ENCODE measurements at regions not wholly inside any gene's neighbourhood (a gene's known extent, or its start where the extent isn't known, plus 50 kb on each side); places are given as distances from the start of the nearest gene placed in this dataset.

DNA sequence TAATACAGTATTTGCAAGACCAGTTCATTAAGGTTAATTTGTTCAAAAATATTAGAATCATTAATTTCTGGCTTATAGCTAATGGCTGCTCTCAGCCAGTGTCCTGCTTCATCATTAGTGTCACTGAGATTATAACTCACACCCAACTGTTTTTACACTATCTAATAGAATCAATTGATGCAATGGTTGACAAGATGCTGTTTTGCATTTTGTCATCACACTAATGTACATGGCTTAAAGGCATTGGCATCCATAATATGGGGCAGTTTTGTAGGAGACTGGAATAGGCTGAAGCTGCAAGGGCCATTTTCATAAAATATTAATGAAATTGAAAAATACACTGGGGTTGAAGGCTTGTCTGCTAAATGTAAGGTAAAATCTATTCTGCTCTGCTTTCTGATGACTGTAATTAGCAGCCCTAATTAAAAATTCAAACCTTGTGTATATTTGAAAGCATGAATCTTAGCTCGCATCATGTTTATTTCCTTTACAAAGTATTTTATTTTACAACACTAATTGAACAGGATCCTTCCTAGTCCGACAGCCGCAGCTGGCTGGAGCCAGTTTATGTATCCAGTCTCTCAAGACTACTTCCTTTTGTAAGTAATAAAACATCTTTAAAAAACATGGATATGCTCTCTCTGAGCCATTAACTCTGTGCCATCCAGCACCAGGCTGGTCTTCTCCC, 296.7 kb downstream of the POU4F1 start:
- TF ChIP-seq CTCF (IDR thresholded peaks at IDR 0.05) (no peak), POLR2A (IDR thresholded peaks at IDR 0.05) (no peak), EP300 (IDR thresholded peaks at IDR 0.05) (no peak), POLR2AphosphoS5 (IDR thresholded peaks at IDR 0.05) (no peak)
- WGBS: 57% methylated on average over 3 of the region's 3 CpGs
- no peak overlapping the region for H3K27ac ChIP-seq
- H3K4me1 ChIP-seq: no peaks in the 10 kb centered on the region
- H3K27me3 ChIP-seq: no peaks in the 10 kb centered on the region
- H3K9me3 ChIP-seq: no peaks in the 10 kb centered on the region
- no peak overlapping the region for H3K4me3 ChIP-seq
- no peak for DNase-seq (ENCODE audit: low spot score in 2 of 2)
- H3K36me3 ChIP-seq: no peaks in the 10 kb centered on the region

DNA sequence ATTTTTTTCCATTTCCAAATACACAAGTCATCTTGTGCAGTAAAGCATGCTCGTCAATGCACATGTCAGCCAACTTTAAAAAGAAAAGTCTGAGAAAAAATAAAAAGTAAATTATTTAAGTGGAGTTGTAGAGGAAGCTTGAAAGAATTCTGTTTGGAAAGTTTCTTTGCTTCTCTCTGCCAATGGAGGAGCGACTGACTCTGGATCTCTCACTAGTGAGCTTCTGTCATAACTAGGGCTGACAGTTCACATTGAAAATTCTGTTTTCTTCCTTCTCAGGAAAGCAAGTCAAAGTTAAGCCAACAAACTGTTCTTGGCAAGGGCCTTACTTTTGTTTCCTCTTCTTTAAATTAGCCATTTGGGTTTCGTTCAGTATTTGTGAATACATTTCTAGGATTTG, 298.2 kb downstream of the POU4F1 start:
- 69% methylated on average over 3 of the region's 3 CpGs for WGBS
- no peaks in the 10 kb centered on the region for H3K9me3 ChIP-seq
- H3K27me3 ChIP-seq: no peaks in the 10 kb centered on the region
- TF ChIP-seq POLR2AphosphoS5 (IDR thresholded peaks at IDR 0.05) (no peak), POLR2A (IDR thresholded peaks at IDR 0.05) (no peak), CTCF (IDR thresholded peaks at IDR 0.05) (no peak), EP300 (IDR thresholded peaks at IDR 0.05) (no peak)
- no peak for DNase-seq (ENCODE audit: low spot score in 2 of 2)
- H3K36me3 ChIP-seq: no peaks in the 10 kb centered on the region
- no peak overlapping the region for H3K27ac ChIP-seq
- H3K4me3 ChIP-seq: no peak overlapping the region
- H3K4me1 ChIP-seq: no peaks in the 10 kb centered on the region

GRCh38 chr13:78299832-78300623, 303.3 kb downstream of the POU4F1 start:
- TF ChIP-seq CTCF (IDR thresholded peaks at IDR 0.05) (no peak), POLR2A (IDR thresholded peaks at IDR 0.05) (no peak), EP300 (IDR thresholded peaks at IDR 0.05) (no peak), POLR2AphosphoS5 (IDR thresholded peaks at IDR 0.05) (no peak)

GRCh38 chr13:78298657-78299056, 304.7 kb downstream of the POU4F1 start:
- no peak for DNase-seq (ENCODE audit: low spot score in 2 of 2)
- H3K27ac ChIP-seq: no peak overlapping the region

More at GRCh38 chr13:78299832-78300623, 303.3 kb downstream of the POU4F1 start:
- H3K27me3 ChIP-seq: no peaks in the 10 kb centered on the region
- no peak for DNase-seq (ENCODE audit: low spot score in 2 of 2)
- H3K4me3 ChIP-seq: no peak overlapping the region
- H3K27ac ChIP-seq: no peak overlapping the region
- H3K4me1 ChIP-seq: no peaks in the 10 kb centered on the region
- H3K36me3 ChIP-seq: no peaks in the 10 kb centered on the region
- no peaks in the 10 kb centered on the region for H3K9me3 ChIP-seq

More at GRCh38 chr13:78298657-78299056, 304.7 kb downstream of the POU4F1 start:
- no peaks in the 10 kb centered on the region for H3K27me3 ChIP-seq
- H3K4me3 ChIP-seq: no peak overlapping the region
- TF ChIP-seq EP300 (IDR thresholded peaks at IDR 0.05) (no peak), CTCF (IDR thresholded peaks at IDR 0.05) (no peak), POLR2A (IDR thresholded peaks at IDR 0.05) (no peak), POLR2AphosphoS5 (IDR thresholded peaks at IDR 0.05) (no peak)
- H3K4me1 ChIP-seq: no peaks in the 10 kb centered on the region
- 28% methylated on average over 1 of the region's 1 CpG for WGBS
- H3K36me3 ChIP-seq: no peaks in the 10 kb centered on the region
- H3K9me3 ChIP-seq: no peaks in the 10 kb centered on the region
